ENCODE measurements at regions not wholly inside any gene's neighbourhood (a gene's known extent, or its start where the extent isn't known, plus 50 kb on each side); places are given as distances from the start of the nearest gene placed in this dataset.

DNA sequence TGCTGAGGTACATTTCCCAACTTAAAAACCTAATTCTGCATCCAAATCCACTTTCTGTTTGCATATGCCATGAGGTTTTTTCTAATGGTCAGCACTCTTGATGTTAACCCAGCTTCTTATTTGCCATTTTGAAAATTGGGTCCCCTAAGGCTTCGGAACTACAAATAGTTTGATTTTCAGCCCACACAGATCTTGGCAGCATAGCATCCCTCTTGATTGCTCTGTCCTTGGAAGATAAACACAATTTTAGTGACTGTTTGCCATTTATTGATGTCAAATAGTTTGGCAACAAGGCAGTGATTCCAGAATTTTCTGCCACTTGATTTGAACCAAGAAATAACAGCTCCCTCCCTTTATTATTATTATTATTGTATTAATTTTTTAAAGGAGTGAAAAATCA, 696.9 kb downstream of the RAB28 start:
- 0% methylated on average over 1 of the region's 1 CpG for WGBS (ENCODE audit: insufficient coverage, low coverage, missing lambda C conversion rate)
- no peak for ATAC-seq
- intact Hi-C loops (cut with micrococcal nuclease) (no loop called here), in situ Hi-C loops (cut with MboI) (no loop called here)
- no peak for FAIRE-seq
- no peak for DNase-seq (ENCODE audit: extremely low read depth in 1 of 4, low spot score in 3 of 4)
- no peak overlapping the region for H3K4me3 ChIP-seq
- H2AFZ ChIP-seq (ENCODE audit: low read depth, low read length): no peak overlapping the region
- no peaks in the 10 kb centered on the region for H3K79me2 ChIP-seq (ENCODE audit: control insufficient read depth, insufficient read depth, low read length)
- ChIA-PET POLR2A (interaction anchor here (0.7 kb wide), 1 partner anchor 16 kb away, joined by 4 read pairs; no protein-coding TSS in a partner anchor), CTCF (ENCODE audit: low intra/inter-chr PET ratio) (no interaction called here)
- no TSS peak for BruUV-seq (replicated peaks)
- no peaks in the 10 kb centered on the region for H3K9me1 ChIP-seq (ENCODE audit: control insufficient read depth, insufficient read depth, low read length)
- H3K4me1 ChIP-seq (replicated peaks in 1 of 2; ENCODE audit: control insufficient read depth in 2 of 2, insufficient read depth in 2 of 2, low read length in 2 of 2): no peaks in the 10 kb centered on the region
- H4K20me1 ChIP-seq (replicated peaks; ENCODE audit: control insufficient read depth, insufficient read depth, low read length): no peaks in the 10 kb centered on the region
- H3K27ac ChIP-seq (ENCODE audit: extremely low read depth, low read depth, low read length): no peak overlapping the region
- H3K27me3 ChIP-seq (ENCODE audit: control insufficient read depth in 2 of 2, insufficient read depth in 2 of 2, low read length in 2 of 2): no peaks in the 10 kb centered on the region
- TF ChIP-seq ZBTB2 (IDR thresholded peaks at IDR 0.05) (no peak), ZNF431 (CRISPR knock-in tag; IDR thresholded peaks at IDR 0.05) (no peak), MECOM (CRISPR knock-in tag; IDR thresholded peaks at IDR 0.05) (no peak), TAF1 (IDR thresholded peaks at IDR 0.05; ENCODE audit: control insufficient read depth, extremely low read depth, insufficient read depth, low read length, severe bottlenecking) (no peak), ZNF75A (CRISPR knock-in tag; IDR thresholded peaks at IDR 0.05) (no peak), SNRNP70 (optimal IDR thresholded peaks at IDR 0.05; ENCODE audit: low read depth, low read length) (no peak), ETS2 (tag; IDR thresholded peaks at IDR 0.05; ENCODE audit: borderline replicate concordance, poor library complexity, severe bottlenecking) (no peak), HDGF (IDR thresholded peaks at IDR 0.05) (no peak), ZNF584 (CRISPR knock-in tag; IDR thresholded peaks at IDR 0.05; ENCODE audit: low read depth) (no peak), ZNF217 (CRISPR knock-in tag; IDR thresholded peaks at IDR 0.05) (no peak), TAF15 (IDR thresholded peaks at IDR 0.05; ENCODE audit: low read depth, low read length) (no peak), NFATC3 (IDR thresholded peaks at IDR 0.05) (no peak)
- TF ChIP-seq, protein P1, sequence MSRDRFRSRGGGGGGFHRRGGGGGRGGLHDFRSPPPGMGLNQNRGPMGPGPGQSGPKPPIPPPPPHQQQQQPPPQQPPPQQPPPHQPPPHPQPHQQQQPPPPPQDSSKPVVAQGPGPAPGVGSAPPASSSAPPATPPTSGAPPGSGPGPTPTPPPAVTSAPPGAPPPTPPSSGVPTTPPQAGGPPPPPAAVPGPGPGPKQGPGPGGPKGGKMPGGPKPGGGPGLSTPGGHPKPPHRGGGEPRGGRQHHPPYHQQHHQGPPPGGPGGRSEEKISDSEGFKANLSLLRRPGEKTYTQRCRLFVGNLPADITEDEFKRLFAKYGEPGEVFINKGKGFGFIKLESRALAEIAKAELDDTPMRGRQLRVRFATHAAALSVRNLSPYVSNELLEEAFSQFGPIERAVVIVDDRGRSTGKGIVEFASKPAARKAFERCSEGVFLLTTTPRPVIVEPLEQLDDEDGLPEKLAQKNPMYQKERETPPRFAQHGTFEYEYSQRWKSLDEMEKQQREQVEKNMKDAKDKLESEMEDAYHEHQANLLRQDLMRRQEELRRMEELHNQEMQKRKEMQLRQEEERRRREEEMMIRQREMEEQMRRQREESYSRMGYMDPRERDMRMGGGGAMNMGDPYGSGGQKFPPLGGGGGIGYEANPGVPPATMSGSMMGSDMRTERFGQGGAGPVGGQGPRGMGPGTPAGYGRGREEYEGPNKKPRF (IDR thresholded peaks at IDR 0.05; ENCODE audit: low read depth, low read length): no peak
- TF ChIP-seq, protein P2, sequence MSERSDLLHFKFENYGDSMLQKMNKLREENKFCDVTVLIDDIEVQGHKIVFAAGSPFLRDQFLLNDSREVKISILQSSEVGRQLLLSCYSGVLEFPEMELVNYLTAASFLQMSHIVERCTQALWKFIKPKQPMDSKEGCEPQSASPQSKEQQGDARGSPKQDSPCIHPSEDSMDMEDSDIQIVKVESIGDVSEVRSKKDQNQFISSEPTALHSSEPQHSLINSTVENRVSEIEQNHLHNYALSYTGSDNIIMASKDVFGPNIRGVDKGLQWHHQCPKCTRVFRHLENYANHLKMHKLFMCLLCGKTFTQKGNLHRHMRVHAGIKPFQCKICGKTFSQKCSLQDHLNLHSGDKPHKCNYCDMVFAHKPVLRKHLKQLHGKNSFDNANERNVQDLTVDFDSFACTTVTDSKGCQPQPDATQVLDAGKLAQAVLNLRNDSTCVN (CRISPR knock-in tag; IDR thresholded peaks at IDR 0.05): no peak
- H3K9me3 ChIP-seq (replicated peaks; ENCODE audit: control insufficient read depth, insufficient read depth, low read depth, low read length): no peaks in the 10 kb centered on the region
- no peak overlapping the region for H3K4me2 ChIP-seq (ENCODE audit: insufficient read depth, low read length)
- no peak overlapping the region for H3K9ac ChIP-seq (ENCODE audit: insufficient read depth in 1 of 2, low read depth in 2 of 2, low read length in 2 of 2)
- no peaks in the 10 kb centered on the region for H3K36me3 ChIP-seq (ENCODE audit: control insufficient read depth, insufficient read depth, low read length)

Data from K562 (cell line).